ENCODE measurements at regions not wholly inside any gene's neighbourhood (a gene's known extent, or its start where the extent isn't known, plus 50 kb on each side); places are given as distances from the start of the nearest gene placed in this dataset.

DNA sequence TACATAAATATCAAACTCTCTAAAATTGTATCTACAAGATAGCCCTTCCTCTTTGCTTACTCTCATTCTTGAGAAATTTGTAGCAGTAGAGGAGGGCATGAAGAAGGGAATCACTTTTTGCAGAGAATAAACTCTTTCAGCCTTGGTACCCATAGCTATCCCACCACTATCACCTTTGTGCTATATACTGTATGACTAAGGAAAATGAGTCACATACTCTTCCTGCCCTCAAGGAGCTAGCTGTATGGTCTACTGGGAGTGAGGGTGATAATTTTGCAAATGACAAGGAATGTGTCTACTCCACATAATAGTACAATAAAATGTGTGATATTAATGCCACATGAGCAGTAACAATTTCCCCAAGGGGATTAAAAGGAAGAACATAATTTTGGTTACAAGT is 184.6 kb upstream of the WSB1 start:
- TF ChIP-seq, protein P1, sequence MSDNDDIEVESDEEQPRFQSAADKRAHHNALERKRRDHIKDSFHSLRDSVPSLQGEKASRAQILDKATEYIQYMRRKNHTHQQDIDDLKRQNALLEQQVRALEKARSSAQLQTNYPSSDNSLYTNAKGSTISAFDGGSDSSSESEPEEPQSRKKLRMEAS (CRISPR knock-in tag; IDR thresholded peaks at IDR 0.05) = no peak
- TF ChIP-seq ZNF197 (CRISPR knock-in tag; IDR thresholded peaks at IDR 0.05; ENCODE audit: low read depth) (no peak), POLR2A (conservative IDR thresholded peaks at IDR 0.05) (no peak), MCM7 (IDR thresholded peaks at IDR 0.05) (no peak), E2F6 (IDR thresholded peaks at IDR 0.05; ENCODE audit: borderline replicate concordance in 1 of 2, extremely low read depth in 1 of 2, insufficient read depth in 1 of 2, insufficient read length in 1 of 2, low read depth in 1 of 2, low read length in 1 of 2, poor library complexity in 1 of 2, severe bottlenecking in 1 of 2) (no peak), CTCF (IDR thresholded peaks at IDR 0.05 in 2 of 3, conservative IDR thresholded peaks at IDR 0.05 in 1 of 3; ENCODE audit: insufficient read depth in 2 of 3, low read depth in 1 of 3, low read length in 3 of 3) (no peak), TEAD4 (IDR thresholded peaks at IDR 0.05; ENCODE audit: low read length) (no peak), TEAD4 (CRISPR knock-in tag; IDR thresholded peaks at IDR 0.05; ENCODE audit: borderline replicate concordance) (no peak)

Measured in K562 (cell line).